WERI-Rb-1 (cell line): ENCODE measurements at regions not wholly inside any gene's neighbourhood (a gene's known extent, or its start where the extent isn't known, plus 50 kb on each side); places are given as distances from the start of the nearest gene placed in this dataset.

Experiments
- DNase-seq: peaks from one replicate; pipeline ENCODE4 v3.0.0-alpha.2; 2020
- H3K27ac ChIP-seq: fragments of 250-450 bp; sonication (Bioruptor Pico); 2 replicates; pipeline ENCODE4 v1.5.1; 2020; ENCODE audit warnings: mild to moderate bottlenecking, moderate library complexity
- H3K27me3 ChIP-seq: fragments of 250-450 bp; sonication (Bioruptor Pico); 2 replicates; pipeline ENCODE4 v1.5.1; 2021; ENCODE audit warnings: mild to moderate bottlenecking, low read depth, moderate library complexity; ENCODE audit not compliant: insufficient read depth, severe bottlenecking
- H3K36me3 ChIP-seq: fragments of 250-450 bp; sonication (Bioruptor Pico); 2 replicates; pipeline ENCODE4 v1.5.1; 2020; ENCODE audit warnings: mild to moderate bottlenecking, moderate library complexity
- H3K4me3 ChIP-seq: 2 replicates; pipeline ENCODE4 v1.5.1; 2011; ENCODE audit warnings: low read depth, mild to moderate bottlenecking, control low read depth, low read length
- H3K9me3 ChIP-seq: fragments of 250-450 bp; sonication (Bioruptor Pico); 2 replicates; pipeline ENCODE4 v1.5.1; 2021; ENCODE audit warnings: mild to moderate bottlenecking, moderate library complexity; ENCODE audit not compliant: severe bottlenecking
- TF ChIP-seq, protein P1 (sequence below): IDR thresholded peaks from 2 replicates; pipeline ENCODE4 v1.5.1; 2011; ENCODE audit warnings: low read depth, mild to moderate bottlenecking, control low read depth, inconsistent platforms, low read length

DNA sequence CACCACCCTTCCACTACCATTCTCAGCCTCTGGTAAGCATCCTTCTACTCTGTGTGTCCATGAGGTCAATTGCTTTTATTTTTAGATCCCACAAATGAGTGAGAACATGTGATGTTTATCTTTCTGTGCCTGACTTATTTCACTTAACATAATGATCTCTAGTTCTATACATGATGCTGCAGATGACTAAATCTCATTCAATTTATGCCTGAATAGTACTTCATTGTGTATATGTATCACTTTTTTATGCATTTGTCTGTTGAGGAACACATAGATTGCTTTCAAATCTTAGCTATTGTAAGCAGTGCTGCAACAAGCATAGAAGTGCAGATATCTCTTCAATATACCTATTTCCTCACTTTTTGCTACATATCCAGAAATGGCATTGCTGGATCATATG lies 733.3 kb downstream of the SUCLG1 start:
- Histone ChIP-seq H3K4me3 (no peak overlapping the region), H3K36me3 (no peaks in the 10 kb centered on the region), H3K27me3 (no peaks in the 10 kb centered on the region), H3K9me3 (no peaks in the 10 kb centered on the region), H3K27ac (no peak overlapping the region)
- TF ChIP-seq, protein P1, sequence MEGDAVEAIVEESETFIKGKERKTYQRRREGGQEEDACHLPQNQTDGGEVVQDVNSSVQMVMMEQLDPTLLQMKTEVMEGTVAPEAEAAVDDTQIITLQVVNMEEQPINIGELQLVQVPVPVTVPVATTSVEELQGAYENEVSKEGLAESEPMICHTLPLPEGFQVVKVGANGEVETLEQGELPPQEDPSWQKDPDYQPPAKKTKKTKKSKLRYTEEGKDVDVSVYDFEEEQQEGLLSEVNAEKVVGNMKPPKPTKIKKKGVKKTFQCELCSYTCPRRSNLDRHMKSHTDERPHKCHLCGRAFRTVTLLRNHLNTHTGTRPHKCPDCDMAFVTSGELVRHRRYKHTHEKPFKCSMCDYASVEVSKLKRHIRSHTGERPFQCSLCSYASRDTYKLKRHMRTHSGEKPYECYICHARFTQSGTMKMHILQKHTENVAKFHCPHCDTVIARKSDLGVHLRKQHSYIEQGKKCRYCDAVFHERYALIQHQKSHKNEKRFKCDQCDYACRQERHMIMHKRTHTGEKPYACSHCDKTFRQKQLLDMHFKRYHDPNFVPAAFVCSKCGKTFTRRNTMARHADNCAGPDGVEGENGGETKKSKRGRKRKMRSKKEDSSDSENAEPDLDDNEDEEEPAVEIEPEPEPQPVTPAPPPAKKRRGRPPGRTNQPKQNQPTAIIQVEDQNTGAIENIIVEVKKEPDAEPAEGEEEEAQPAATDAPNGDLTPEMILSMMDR, result no peak
- no peak for DNase-seq

GRCh38 chr2:83705146-83705545 lies 753.9 kb downstream of the SUCLG1 start:
- TF ChIP-seq, protein P1, result no peak
- Histone ChIP-seq H3K36me3 (no peaks in the 10 kb centered on the region), H3K27ac (no peak overlapping the region), H3K9me3 (no peaks in the 10 kb centered on the region), H3K27me3 (no peaks in the 10 kb centered on the region), H3K4me3 (no peak overlapping the region)
- no peak for DNase-seq

GRCh38 chr2:83703598-83703997 lies 755.5 kb downstream of the SUCLG1 start:
- no peak for DNase-seq
- H3K27ac ChIP-seq, result no peak overlapping the region
- no peaks in the 10 kb centered on the region for H3K9me3 ChIP-seq
- no peak overlapping the region for H3K4me3 ChIP-seq
- H3K36me3 ChIP-seq, result no peaks in the 10 kb centered on the region
- TF ChIP-seq, protein P1, result no peak
- no peaks in the 10 kb centered on the region for H3K27me3 ChIP-seq

DNA sequence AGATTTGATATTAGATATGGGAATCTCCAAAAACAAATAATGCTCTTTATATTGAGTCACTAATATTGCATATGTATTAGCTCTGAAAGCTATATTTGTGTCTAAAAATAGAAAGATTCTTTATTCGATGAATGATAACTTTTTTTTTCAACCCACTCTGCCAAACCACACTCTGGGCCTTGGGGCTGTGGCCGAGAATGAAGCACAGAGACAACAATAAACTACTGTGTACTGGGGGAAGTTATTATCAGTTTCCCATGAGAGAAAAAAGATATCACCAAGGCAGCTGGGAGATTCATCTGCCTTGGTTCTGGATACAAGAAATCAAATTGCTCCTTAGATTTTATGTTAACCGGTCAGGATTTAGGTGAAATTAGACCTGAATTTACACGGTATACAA lies 762.2 kb downstream of the SUCLG1 start:
- H3K27ac ChIP-seq, result no peak overlapping the region
- TF ChIP-seq, protein P1, result no peak
- no peak overlapping the region for H3K4me3 ChIP-seq
- no peaks in the 10 kb centered on the region for H3K9me3 ChIP-seq
- H3K27me3 ChIP-seq, result no peaks in the 10 kb centered on the region
- no peak for DNase-seq
- no peaks in the 10 kb centered on the region for H3K36me3 ChIP-seq

- TF ChIP-seq, protein P1, result no peak
- Histone ChIP-seq H3K27ac (no peak overlapping the region), H3K36me3 (no peaks in the 10 kb centered on the region), H3K27me3 (no peaks in the 10 kb centered on the region), H3K9me3 (no peaks in the 10 kb centered on the region), H3K4me3 (no peak overlapping the region)
- DNase-seq, result no peak
These were observed 763.5 kb downstream of the SUCLG1 start for GRCh38 chr2:83695530-83695929.

- H3K36me3 ChIP-seq, result no peaks in the 10 kb centered on the region
- TF ChIP-seq, protein P1, result no peak
- H3K27ac ChIP-seq, result no peak overlapping the region
- DNase-seq, result no peak
- no peaks in the 10 kb centered on the region for H3K9me3 ChIP-seq
- H3K4me3 ChIP-seq, result no peak overlapping the region
- H3K27me3 ChIP-seq, result no peaks in the 10 kb centered on the region
These were observed 764.0 kb downstream of the SUCLG1 start for GRCh38 chr2:83695037-83695436.
